Raji (cell line): ENCODE measurements at regions not wholly inside any gene's neighbourhood (a gene's known extent, or its start where the extent isn't known, plus 50 kb on each side); places are given as distances from the start of the nearest gene placed in this dataset.

Source experiments
- POLR2A ChIP-seq: IDR thresholded peaks from 2 replicates; pipeline ENCODE4 v1.6.1; 2011; ENCODE audit warnings: low read depth, low read length, control low read depth; ENCODE audit not compliant: insufficient read depth

DNA sequence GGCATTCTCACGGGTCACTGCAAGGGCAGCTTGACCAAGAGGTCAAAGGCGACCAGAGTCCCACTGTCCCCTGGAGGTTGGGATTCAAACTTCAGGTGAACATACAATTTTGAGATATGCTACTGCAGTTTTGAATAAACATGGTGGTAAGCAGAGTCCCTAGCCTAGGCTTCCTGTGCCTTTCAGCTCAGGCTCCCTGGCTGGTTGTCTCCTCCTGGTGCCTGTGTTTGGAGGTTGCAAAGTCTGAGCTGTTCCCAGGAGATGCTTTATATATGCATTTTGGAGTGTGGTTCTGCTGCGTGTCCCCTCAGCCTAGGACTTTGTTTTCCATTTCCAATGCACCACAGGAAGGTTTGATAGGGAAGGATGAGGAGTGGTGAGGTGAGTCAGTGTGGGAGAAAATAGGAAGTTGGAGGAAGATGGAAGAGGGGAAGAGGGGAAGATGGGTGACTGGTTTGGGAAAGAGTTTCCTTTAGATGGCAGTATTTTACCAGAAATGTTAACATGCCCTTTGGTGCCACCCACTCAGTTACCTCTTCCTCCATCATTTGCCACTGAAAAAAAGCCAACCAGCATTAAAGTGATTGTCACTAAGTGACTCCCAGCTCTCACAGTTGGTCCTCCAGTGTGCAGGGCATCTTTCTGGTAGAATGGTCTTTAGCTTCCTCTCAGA, 211.7 kb upstream of the AGTR2 start:
- no peak for TF ChIP-seq POLR2A

DNA sequence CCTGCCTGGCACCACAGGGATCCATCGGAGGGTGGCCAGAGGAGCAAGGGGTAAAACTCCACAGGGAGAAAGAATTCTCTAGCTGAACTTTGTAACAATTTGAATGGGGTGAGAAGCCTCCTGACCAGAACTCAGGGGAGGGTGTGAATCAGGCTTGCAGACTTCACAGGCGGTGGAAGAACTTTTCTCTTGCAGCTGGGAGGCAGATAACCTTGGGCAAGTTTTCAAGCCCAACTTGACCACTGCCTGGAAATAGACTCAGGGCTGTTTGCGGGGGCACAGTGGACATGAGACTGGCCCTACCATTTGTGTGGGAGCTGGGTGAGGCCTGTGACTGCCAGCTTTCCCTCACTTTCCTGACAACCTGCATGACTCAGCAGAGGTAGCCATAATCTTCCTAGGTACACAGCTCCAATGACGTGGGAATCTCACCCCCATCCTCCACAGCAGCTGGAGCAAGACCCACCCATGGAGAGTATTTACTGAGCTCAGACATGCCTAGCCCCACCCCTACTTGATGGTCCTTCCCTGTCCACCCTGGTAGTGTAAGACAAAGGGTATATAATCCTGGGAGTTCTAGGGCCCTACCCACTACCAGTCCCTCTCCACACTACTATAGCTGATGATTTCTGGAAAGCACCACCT, 210.0 kb upstream of the AGTR2 start:
- TF ChIP-seq POLR2A, result no peak

DNA sequence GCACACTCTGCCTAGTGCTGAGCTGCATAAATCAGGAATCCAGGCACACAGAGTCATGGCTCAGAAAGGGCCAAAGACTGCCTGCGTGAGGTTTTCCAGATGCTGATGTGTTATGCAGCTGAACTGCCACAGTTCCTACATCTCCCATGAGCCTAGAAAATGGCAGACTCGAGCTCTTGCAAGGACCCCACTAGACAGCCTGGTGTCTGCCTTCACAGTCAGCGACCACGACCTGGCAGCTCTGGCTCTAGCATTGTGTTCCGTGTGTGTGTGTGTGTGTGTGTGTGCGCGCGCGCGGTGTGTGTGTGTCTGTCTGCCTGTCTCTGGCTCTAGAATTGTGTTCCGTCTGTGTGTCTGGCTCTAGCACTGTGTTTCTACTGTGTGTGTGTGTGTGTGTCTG, 203.6 kb upstream of the AGTR2 start:
- TF ChIP-seq POLR2A, result no peak

DNA sequence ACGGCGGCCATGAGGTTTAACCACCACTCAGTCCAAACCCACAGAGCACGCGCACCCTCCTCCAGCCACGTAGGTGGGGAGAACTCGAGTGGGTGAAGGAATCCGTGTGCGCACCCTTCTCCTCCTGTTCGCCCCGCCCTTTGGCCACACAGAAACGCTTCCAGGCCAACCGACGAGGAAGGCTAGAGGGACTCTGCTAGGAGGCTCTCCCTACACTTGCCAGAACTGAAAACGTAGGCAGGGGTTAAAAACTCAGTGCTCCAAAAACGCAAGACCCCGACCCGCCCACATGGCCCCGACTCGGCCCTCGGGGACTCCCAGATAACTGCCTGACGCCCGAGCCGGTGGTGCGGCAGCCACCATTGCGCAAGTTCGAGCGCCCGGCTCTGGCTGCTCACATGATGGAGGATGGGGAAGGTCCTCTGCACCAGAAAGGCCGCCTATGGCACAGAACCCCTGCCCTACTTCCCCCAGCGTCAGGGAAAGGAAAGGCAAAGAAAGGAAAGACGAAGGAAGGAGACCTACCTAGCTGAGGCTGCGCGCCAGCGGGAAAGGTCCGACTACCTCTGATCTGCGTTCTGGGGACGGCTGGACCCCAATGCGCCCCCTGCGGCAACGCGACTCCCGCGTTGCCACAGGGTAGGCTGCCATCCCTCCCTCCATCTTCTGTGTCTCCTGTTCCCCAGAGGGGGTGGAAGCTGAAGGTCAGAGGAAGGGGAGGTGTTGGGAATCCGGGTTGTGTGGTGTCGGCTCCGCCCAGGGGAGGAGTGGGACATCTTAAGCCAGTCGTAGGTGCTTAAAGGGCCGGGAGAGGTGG, 201.9 kb upstream of the AGTR2 start:
- TF ChIP-seq POLR2A, result peak; percentile 60; the same call in 1 of the 2 replicates

DNA sequence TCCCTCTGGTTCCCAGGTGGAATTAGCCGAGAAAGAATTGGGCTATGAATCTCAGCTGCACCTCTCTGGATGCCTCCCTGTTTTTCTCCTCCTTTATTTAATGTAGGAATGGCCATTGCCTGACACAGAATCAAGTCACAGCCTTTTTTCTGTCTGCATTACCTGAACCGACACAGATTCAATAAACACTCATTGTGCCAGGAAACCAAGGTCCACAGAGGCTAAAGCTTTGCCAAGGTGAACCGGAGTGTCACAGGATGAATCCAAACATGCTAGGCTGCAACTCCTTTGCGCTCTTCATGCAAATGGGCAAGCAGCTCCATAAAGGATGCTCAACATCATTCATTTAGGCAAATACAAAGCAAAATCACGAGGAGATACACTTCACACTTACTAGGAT, 199.8 kb upstream of the AGTR2 start:
- no peak for TF ChIP-seq POLR2A

DNA sequence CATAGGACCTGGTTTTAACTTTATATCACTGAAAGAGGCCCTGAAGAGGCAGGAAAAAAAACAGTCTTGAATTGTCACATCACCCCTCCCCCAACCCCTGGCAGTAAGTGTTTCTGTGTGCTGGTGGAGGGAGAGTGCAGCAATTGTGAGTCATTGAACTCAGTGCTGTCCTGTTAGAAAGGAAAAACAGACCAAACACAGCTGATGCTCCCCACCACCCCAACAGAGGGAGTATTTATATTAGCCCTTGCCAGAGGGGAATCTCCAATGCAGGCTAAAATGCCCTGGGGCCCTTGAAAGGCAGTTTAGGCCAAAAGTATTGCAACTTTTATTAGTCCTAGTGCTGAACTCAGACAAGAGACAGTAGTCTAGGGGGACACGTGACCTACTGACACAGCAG, 197.8 kb upstream of the AGTR2 start:
- TF ChIP-seq POLR2A, result no peak

DNA sequence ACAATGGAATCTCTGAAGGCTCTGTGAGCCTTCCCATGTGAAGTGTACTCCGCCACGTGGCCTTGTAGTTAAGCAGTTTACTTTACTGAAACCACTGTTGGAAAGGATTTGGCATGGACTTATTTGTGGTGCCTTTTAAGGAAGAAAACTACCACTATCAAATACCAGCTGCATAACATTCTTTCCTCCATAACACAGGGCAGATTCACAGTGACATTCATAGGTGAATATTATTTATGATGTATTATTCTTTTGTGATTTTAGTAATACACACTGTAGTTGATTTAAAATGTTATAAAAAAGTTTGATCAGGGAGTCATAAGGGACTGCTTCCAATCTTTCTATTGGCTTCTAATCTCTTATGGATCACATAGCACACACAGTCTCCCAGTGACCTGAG, 192.5 kb upstream of the AGTR2 start:
- TF ChIP-seq POLR2A, result no peak

DNA sequence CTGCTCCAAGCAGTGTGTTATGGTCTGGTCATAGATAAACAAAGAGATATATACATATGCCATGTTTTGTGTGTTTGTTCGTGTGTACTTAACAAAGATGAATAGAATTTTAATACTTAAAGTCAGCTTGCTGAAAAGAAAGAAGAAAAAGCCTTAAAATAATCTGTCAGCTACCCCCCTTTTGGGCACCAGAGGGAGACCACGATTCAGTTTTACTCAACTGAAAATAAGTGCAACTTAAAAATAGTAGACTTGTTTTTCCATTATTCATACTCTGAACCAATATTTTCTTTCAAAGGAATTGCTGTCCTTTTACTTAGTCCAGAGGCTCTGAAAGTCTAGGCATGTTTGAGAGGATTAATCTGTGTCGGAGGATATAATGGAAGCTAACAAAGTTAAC, 181.7 kb upstream of the AGTR2 start:
- no peak for TF ChIP-seq POLR2A

DNA sequence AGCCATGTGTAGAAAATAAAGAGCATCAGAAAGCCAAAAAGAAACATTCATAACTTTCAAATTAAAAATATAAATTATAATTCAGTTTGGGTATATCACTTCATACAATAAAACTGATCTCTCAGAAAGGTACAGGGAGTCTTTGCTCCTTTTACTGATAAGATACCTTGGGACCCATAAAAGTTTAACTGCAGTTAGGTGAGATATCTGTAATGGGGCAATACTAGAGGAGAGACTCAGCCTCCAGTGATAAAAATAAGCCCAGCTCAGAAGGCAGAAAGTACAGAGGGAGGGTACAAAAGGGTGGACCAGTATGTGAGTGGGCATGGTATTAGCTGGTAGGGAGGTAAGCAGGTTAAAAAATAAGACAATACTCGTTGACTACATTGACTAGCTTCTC, 180.9 kb upstream of the AGTR2 start:
- no peak for TF ChIP-seq POLR2A

DNA sequence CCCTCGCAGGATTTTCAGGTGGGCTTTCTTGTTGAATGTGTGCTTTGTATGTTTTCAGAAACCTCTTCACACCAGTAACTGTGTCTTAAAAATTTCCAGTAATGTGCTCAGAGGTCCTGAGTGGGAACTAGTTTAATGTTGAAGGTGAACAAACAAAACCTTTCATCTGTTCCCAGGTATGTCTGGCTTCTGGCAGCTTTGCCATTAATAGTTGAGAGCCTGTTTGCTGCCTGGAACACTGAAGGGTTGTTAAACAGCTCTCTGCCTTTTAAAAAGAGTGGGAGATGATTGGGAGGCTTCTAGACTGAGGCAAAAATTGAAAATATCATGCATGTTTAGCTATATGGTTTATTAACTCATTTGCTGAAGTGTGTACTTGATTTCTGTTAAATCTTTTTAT, 161.2 kb upstream of the AGTR2 start:
- TF ChIP-seq POLR2A, result no peak

DNA sequence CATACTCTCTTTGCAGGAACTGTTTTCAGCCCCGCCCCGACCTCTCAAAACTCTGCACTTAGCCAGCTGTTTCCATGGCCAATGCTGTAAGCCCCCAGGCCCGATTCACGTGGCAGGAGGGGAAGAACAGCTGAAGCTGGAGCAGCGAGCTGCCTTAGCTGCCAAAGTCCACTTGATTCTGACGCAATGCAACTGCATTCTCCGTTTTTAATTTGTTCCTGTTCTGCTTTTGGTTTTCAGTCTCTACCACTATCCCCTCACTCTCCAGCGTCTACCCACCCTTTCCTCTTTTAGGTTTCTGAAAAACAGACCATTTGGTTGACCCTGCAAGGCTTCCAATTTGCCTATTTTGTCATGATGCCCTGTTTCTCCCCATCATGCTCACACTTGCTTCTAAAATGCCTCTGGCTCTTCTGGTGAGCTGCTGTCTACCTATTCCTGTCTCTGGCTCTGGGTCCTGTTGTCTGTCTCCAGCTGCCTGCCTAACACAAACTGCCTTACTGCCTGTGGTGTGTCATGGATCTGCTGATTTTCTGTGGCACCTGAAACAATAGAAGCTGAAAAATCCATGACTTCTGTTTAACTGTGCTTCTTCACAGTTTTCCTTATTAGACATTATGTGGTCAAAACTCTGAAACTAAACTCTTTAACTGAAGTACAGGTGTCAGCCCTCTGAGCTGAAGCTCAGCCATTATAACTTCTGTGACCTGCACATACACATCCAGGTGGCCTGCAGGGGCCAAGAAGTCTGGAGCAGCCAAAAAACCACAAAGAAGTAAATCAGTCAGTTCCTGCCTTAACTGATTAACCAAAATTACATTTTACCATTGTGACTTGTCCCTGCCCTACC, 160.5 kb upstream of the AGTR2 start:
- no peak for TF ChIP-seq POLR2A

DNA sequence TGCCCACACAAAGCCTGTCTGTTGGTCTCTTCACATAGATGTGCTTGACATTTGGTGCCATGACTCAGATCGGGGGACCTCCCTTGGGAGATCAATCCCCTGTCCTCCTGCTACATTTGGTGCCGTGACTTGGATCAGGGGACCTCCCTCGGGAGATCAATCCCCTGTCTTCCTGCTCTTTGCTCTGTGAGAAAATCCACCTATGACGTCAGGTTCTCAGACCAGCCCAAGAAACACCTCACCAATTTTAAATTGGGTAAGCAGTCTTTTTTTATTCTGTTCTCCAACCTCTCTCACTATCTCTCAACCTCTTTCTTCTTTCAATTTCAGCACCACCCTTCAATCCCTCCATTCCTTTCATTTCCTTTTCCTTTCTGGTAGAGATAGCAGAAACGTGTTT, 159.6 kb upstream of the AGTR2 start:
- TF ChIP-seq POLR2A, result no peak

DNA sequence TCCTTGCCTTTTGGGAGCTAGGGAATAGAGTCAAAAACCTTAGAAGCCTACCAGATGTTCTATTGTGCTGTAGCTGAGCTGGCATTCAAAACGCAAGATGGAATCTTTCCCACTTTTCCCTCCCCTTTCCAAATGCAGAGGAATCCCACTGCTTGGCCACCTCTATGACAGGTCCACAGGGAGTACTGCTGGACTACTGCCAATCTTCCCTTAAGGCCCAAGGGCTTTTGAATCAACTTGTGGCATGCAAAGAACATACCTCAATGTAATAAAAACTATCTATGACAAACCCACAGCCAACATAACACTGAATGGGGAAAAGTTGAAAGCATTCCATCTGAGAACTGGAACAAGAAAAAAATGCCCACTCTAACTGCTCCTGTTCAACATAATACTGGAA, 139.2 kb upstream of the AGTR2 start:
- no peak for TF ChIP-seq POLR2A
